ENCODE measurements at regions not wholly inside any gene's neighbourhood (a gene's known extent, or its start where the extent isn't known, plus 50 kb on each side); places are given as distances from the start of the nearest gene placed in this dataset.

GRCh38 chr18:29879763-29880162 is 1162.8 kb downstream of the DSC3 start:
- Histone ChIP-seq H3K27ac (ENCODE audit: low read depth, low read length) (no peak overlapping the region), H2BK12ac (ENCODE audit: low read depth, low read length) (no peak overlapping the region), H3K79me2 (ENCODE audit: control insufficient read depth in 1 of 2, insufficient read depth in 2 of 2, low read length in 2 of 2) (no peaks in the 10 kb centered on the region), H3K27me3 (replicated peaks in 1 of 4; ENCODE audit: control insufficient read depth in 3 of 4, extremely low read depth in 1 of 4, insufficient read depth in 3 of 4, low read length in 3 of 4) (no peaks in the 10 kb centered on the region), H2BK5ac (ENCODE audit: low read depth, low read length) (no peak overlapping the region), H4K5ac (ENCODE audit: insufficient read length, low read depth, low read length) (no peak overlapping the region), H3K23me2 (ENCODE audit: low read depth, low read length) (no peaks in the 10 kb centered on the region), H2BK120ac (replicated peaks; ENCODE audit: low read depth, low read length) (no peak overlapping the region), H2BK15ac (ENCODE audit: low read length) (no peak overlapping the region), H2AK5ac (ENCODE audit: low read depth, low read length) (no peak overlapping the region), H4K20me1 (replicated peaks in 1 of 2; ENCODE audit: control insufficient read depth in 1 of 2, insufficient read depth in 2 of 2, low read length in 2 of 2) (no peaks in the 10 kb centered on the region), H3K79me1 (ENCODE audit: low read depth, low read length) (no peaks in the 10 kb centered on the region), H3K4me2 (ENCODE audit: insufficient read depth in 1 of 2, low read depth in 2 of 2, low read length in 2 of 2) (no peak overlapping the region), H4K8ac (ENCODE audit: extremely low read depth, insufficient read depth, low read length) (no peak overlapping the region), H2AFZ (ENCODE audit: low read length) (peak overlapping the region; percentile 87; the same call in 1 of the 2 replicates), H3K23ac (ENCODE audit: insufficient read length) (no peak overlapping the region), H3K9ac (replicated peaks in 1 of 4; ENCODE audit: extremely low read depth in 1 of 4, low read depth in 3 of 4, low read length in 3 of 4) (no peak overlapping the region), H3K18ac (ENCODE audit: extremely low read depth, low read length) (no peak overlapping the region), H3K9me3 (ENCODE audit: insufficient read depth in 2 of 2, low read depth in 1 of 2, low read length in 1 of 2) (no peaks in the 10 kb centered on the region), H3K36me3 (ENCODE audit: control insufficient read depth in 2 of 4, insufficient read depth in 4 of 4, low read length in 3 of 4) (no peaks in the 10 kb centered on the region), H4K91ac (replicated peaks; ENCODE audit: insufficient read length, low read length) (no peak overlapping the region), H3K4ac (replicated peaks; ENCODE audit: insufficient read length, low read depth, low read length) (no peak overlapping the region), H3K14ac (ENCODE audit: insufficient read length) (no peak overlapping the region), H3K4me3 (ENCODE audit: extremely low read depth in 1 of 4, insufficient read depth in 2 of 4, low read depth in 3 of 4, low read length in 4 of 4) (no peak overlapping the region), H2BK20ac (ENCODE audit: low read length) (no peak overlapping the region), H3K4me1 (replicated peaks in 1 of 4; ENCODE audit: control insufficient read depth in 3 of 4, insufficient read depth in 4 of 4, low read length in 3 of 4) (no peaks in the 10 kb centered on the region), H3K56ac (replicated peaks; ENCODE audit: insufficient read length, low read depth, low read length) (no peak overlapping the region)
- FAIRE-seq, result no peak
- TF ChIP-seq KDM1A (IDR thresholded peaks at IDR 0.05; ENCODE audit: borderline replicate concordance, low read length) (no peak), RXRA (IDR thresholded peaks at IDR 0.05; ENCODE audit: insufficient read depth, low read depth, low read length) (no peak), RAD21 (IDR thresholded peaks at IDR 0.05 in 1 of 2, conservative IDR thresholded peaks at IDR 0.05 in 1 of 2; ENCODE audit: low read depth in 2 of 2, low read length in 2 of 2) (peak; percentile 39 to 45), ASH2L (IDR thresholded peaks at IDR 0.05; ENCODE audit: low read length) (no peak)
- TF ChIP-seq, protein P1, sequence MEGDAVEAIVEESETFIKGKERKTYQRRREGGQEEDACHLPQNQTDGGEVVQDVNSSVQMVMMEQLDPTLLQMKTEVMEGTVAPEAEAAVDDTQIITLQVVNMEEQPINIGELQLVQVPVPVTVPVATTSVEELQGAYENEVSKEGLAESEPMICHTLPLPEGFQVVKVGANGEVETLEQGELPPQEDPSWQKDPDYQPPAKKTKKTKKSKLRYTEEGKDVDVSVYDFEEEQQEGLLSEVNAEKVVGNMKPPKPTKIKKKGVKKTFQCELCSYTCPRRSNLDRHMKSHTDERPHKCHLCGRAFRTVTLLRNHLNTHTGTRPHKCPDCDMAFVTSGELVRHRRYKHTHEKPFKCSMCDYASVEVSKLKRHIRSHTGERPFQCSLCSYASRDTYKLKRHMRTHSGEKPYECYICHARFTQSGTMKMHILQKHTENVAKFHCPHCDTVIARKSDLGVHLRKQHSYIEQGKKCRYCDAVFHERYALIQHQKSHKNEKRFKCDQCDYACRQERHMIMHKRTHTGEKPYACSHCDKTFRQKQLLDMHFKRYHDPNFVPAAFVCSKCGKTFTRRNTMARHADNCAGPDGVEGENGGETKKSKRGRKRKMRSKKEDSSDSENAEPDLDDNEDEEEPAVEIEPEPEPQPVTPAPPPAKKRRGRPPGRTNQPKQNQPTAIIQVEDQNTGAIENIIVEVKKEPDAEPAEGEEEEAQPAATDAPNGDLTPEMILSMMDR (IDR thresholded peaks at IDR 0.05; ENCODE audit: control extremely low read depth in 1 of 3, insufficient read depth in 1 of 3, low read depth in 1 of 3, low read length in 3 of 3), result peak in 2 of 3 experiments; percentile 38 to 57; a peak in 3 of 4 replicates
- WGBS, 2 experiments (ENCODE audit: extremely low coverage in 1 of 2, insufficient coverage in 1 of 2, insufficient read length in 1 of 2, insufficient replicate concordance in 2 of 2, low coverage in 1 of 2, low lambda C conversion rate in 2 of 2, missing lambda C conversion rate in 1 of 2), result 86% methylated on average over 2 of the region's 2 CpGs; no CpG with 5 or more reads in 1 of the 2 experiments
- POLR2A ChIA-PET (ENCODE audit: partially characterized antibody), result no interaction called here
- DNase-seq (ENCODE audit: low read depth in 1 of 2, low spot score in 2 of 2), result no peak
- CTCF ChIA-PET (ENCODE audit: partially characterized antibody), result interaction anchor here (0.6 to 4.0 kb wide), 9 partner anchors 11 to 1998 kb away, joined by 3 to 17 read pairs (median 3); no protein-coding TSS in a partner anchor
